H9 (cell line): ENCODE measurements at regions not wholly inside any gene's neighbourhood (a gene's known extent, or its start where the extent isn't known, plus 50 kb on each side); places are given as distances from the start of the nearest gene placed in this dataset.

Experiments used
- DNase-seq: peaks from one replicate; pipeline ENCODE4 v3.0.0-alpha.2; 2017
- H2AFZ ChIP-seq: one replicate; pipeline ENCODE4 v1.6.1; 2013; ENCODE audit warnings: mild to moderate bottlenecking, low read length, control low read depth, moderate library complexity
- H2AK5ac ChIP-seq: 2 replicates; pipeline ENCODE4 v1.6.1; 2013; ENCODE audit warnings: low read length, control low read depth, mixed read lengths; ENCODE audit not compliant: insufficient read length
- H2BK120ac ChIP-seq: one replicate; pipeline ENCODE4 v1.6.1; 2013; ENCODE audit warnings: low read depth, mild to moderate bottlenecking, low read length, control low read depth, inconsistent platforms; ENCODE audit not compliant: poor library complexity, severe bottlenecking
- H2BK12ac ChIP-seq: 2 replicates; pipeline ENCODE4 v1.6.1; 2013; ENCODE audit warnings: low read length, control low read depth, mixed read lengths, low read depth; ENCODE audit not compliant: insufficient read length
- H2BK15ac ChIP-seq: 2 replicates; pipeline ENCODE4 v1.6.1; 2013; ENCODE audit warnings: low read depth, low read length, control low read depth
- H2BK20ac ChIP-seq: one replicate; pipeline ENCODE4 v1.6.1; 2013; ENCODE audit warnings: low read depth, mild to moderate bottlenecking, low read length, control low read depth, inconsistent platforms; ENCODE audit not compliant: poor library complexity, severe bottlenecking
- H2BK5ac ChIP-seq: 2 replicates; pipeline ENCODE4 v1.6.1; 2013; ENCODE audit warnings: low read length, control low read depth, mixed read lengths; ENCODE audit not compliant: insufficient read length
- H3K14ac ChIP-seq: 2 replicates; pipeline ENCODE4 v1.6.1; 2013; ENCODE audit warnings: low read length, control low read depth; ENCODE audit not compliant: insufficient read depth
- H3K18ac ChIP-seq: 2 replicates; pipeline ENCODE4 v1.6.1; 2013; ENCODE audit warnings: low read depth, mild to moderate bottlenecking, mixed read lengths, low read length, control low read depth; ENCODE audit not compliant: insufficient read length
- H3K23ac ChIP-seq: 2 replicates; pipeline ENCODE4 v1.6.1; 2013; ENCODE audit warnings: low read length, control low read depth, mixed read lengths, low read depth; ENCODE audit not compliant: insufficient read length
- H3K23me2 ChIP-seq: 2 replicates; pipeline ENCODE4 v1.6.1; 2013; ENCODE audit warnings: low read depth, mild to moderate bottlenecking, mixed read lengths, low read length, control low read depth; ENCODE audit not compliant: insufficient read length, poor library complexity, severe bottlenecking
- H3K27ac ChIP-seq: 2 replicates; pipeline ENCODE4 v1.5.1; 2013; ENCODE audit warnings: low read length, control low read depth, mixed read lengths, low read depth; ENCODE audit not compliant: insufficient read length
- H3K27me3 ChIP-seq: 2 replicates; pipeline ENCODE4 v1.6.1; 2013; ENCODE audit warnings: low read length, control low read depth, inconsistent platforms; ENCODE audit not compliant: insufficient read depth
- H3K4ac ChIP-seq: 2 replicates; pipeline ENCODE4 v1.6.1; 2013; ENCODE audit warnings: low read depth, mild to moderate bottlenecking, control low read depth, inconsistent platforms, low read length, moderate library complexity
- H3K4me1 ChIP-seq: 2 replicates; pipeline ENCODE4 v1.6.1; 2013; ENCODE audit warnings: low read length, control low read depth, inconsistent platforms; ENCODE audit not compliant: insufficient read depth
- H3K4me2 ChIP-seq: 2 replicates; pipeline ENCODE4 v1.6.1; 2013; ENCODE audit warnings: low read length, control low read depth, mixed read lengths; ENCODE audit not compliant: insufficient read length, insufficient read depth
- H3K56ac ChIP-seq: 2 replicates; pipeline ENCODE4 v1.6.1; 2013; ENCODE audit warnings: low read depth, mild to moderate bottlenecking, mixed read lengths, low read length, control low read depth; ENCODE audit not compliant: insufficient read length
- H3K79me1 ChIP-seq: 2 replicates; pipeline ENCODE4 v1.6.1; 2013; ENCODE audit warnings: low read depth, mild to moderate bottlenecking, moderate library complexity, low read length, control low read depth, inconsistent platforms; ENCODE audit not compliant: insufficient read depth, poor library complexity, severe bottlenecking
- H3K79me2 ChIP-seq: 2 replicates; pipeline ENCODE4 v1.6.1; 2013; ENCODE audit warnings: low read length, control low read depth, inconsistent platforms; ENCODE audit not compliant: insufficient read depth
- H3K9ac ChIP-seq: 2 replicates; pipeline ENCODE4 v1.6.1; 2013; ENCODE audit warnings: low read length, control low read depth, mixed read lengths; ENCODE audit not compliant: insufficient read length; ENCODE audit errors: extremely low read depth
- H3K9me3 ChIP-seq: one replicate; pipeline ENCODE4 v1.6.1; 2013; ENCODE audit warnings: low read depth, low read length, inconsistent platforms; ENCODE audit not compliant: control insufficient read depth
- H3T11ph ChIP-seq: one replicate; pipeline ENCODE4 v1.6.1; 2013; ENCODE audit warnings: mild to moderate bottlenecking, low read length, control low read depth, inconsistent platforms
- H4K20me1 ChIP-seq: one replicate; pipeline ENCODE4 v1.6.1; 2013; ENCODE audit not compliant: control insufficient read depth, insufficient read length, insufficient read depth
- H4K5ac ChIP-seq: 2 replicates; pipeline ENCODE4 v1.6.1; 2013; ENCODE audit warnings: low read depth, mild to moderate bottlenecking, mixed read lengths, low read length, control low read depth; ENCODE audit not compliant: insufficient read length
- H4K8ac ChIP-seq: replicated peaks from 2 replicates; pipeline ENCODE4 v1.6.1; 2013; ENCODE audit warnings: low read length, control low read depth, mixed read lengths, low read depth; ENCODE audit not compliant: insufficient read length
- H4K91ac ChIP-seq: 2 replicates; pipeline ENCODE4 v1.6.1; 2013; ENCODE audit warnings: low read depth, mild to moderate bottlenecking, moderate library complexity, mixed read lengths, low read length, control low read depth; ENCODE audit not compliant: insufficient read length
- H3K27ac Mint-ChIP-seq, 3 experiments: 2 replicates in 2 of 3; 3 replicates in 1 of 3; pipeline ENCODE4 v1.8.0; 2020 to 2021; ENCODE audit warnings: mixed read lengths in 3 of 3, mild to moderate bottlenecking in 1 of 3, moderate library complexity in 1 of 3
- H3K27me3 Mint-ChIP-seq: 2 replicates; pipeline ENCODE4 v1.8.0; 2021; ENCODE audit warnings: low read depth, mild to moderate bottlenecking, moderate library complexity, mixed read lengths
- H3K36me3 Mint-ChIP-seq, 3 experiments: 2 replicates in 2 of 3; 3 replicates in 1 of 3; pipeline ENCODE4 v1.8.0; 2020 to 2021; ENCODE audit warnings: low read depth in 3 of 3, mixed read lengths in 3 of 3; ENCODE audit not compliant: insufficient read depth in 1 of 3
- H3K4me1 Mint-ChIP-seq, 2 experiments: 2 replicates each; pipeline ENCODE4 v1.8.0; 2020; ENCODE audit warnings: mixed read lengths in 2 of 2
- H3K4me3 Mint-ChIP-seq, 2 experiments: 2 replicates in 1 of 2; 3 replicates in 1 of 2; pipeline ENCODE4 v1.8.0; 2020 to 2021; ENCODE audit warnings: mild to moderate bottlenecking in 2 of 2, mixed read lengths in 2 of 2, moderate library complexity in 1 of 2
- H3K9me3 Mint-ChIP-seq, 2 experiments: 2 replicates in 1 of 2; 3 replicates in 1 of 2; pipeline ENCODE4 v1.8.0; 2020; ENCODE audit warnings: mild to moderate bottlenecking in 2 of 2, mixed read lengths in 2 of 2, moderate library complexity in 1 of 2
- WGBS: extraction: QIAGEN DNeasy Blood & Tissue Kit; methylation state at CpG from one replicate; pipeline ENCODE4 v1.1.7; 2013; ENCODE audit warnings: missing lambda C conversion rate, low lambda C conversion rate, mixed read lengths; ENCODE audit not compliant: insufficient read length; ENCODE audit errors: extremely low coverage; 5-methylcytosine and 5-hydroxymethylcytosine counted together
- TF ChIP-seq, protein P1 (sequence below): fragments of 200-600 bp; sonication (generic); conservative IDR thresholded peaks from 3 replicates; pipeline ENCODE4 v1.8.0; 2021; ENCODE audit warnings: antibody characterized with exemption, mild to moderate bottlenecking

DNA sequence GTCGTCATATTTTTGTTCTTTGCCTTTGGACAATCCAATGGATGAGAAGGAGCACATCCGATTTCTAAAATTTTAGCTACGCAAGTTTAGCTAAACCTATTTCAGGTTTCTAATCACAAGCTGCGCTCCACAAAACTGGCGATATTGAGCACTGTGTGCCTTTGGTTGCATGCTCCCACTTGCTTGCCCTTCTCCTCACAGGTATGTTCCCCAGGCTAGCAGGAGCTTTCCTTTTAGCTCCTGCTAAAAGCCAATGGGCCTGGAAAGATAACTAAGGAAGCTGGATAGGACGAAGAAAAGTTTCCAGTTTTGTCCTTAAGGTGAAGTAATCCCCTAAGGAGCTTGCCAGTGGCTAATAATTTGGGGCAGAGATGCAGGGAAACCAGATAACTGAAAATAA lies 975.2 kb downstream of the FSTL5 start:
- Mint-ChIP-seq H3K4me3 (no peak overlapping the region), H3K36me3 (no peaks in the 10 kb centered on the region), H3K4me1 (peaks cover 30 to 32% of the 10 kb centered on the region in 2 experiments), H3K9me3 (no peaks in the 10 kb centered on the region), H3K27ac (peak overlapping the region; percentile 51 to 74 (median 59); a peak in 2 of 7 replicates), H3K27me3 (no peaks in the 10 kb centered on the region)
- TF ChIP-seq, protein P1, sequence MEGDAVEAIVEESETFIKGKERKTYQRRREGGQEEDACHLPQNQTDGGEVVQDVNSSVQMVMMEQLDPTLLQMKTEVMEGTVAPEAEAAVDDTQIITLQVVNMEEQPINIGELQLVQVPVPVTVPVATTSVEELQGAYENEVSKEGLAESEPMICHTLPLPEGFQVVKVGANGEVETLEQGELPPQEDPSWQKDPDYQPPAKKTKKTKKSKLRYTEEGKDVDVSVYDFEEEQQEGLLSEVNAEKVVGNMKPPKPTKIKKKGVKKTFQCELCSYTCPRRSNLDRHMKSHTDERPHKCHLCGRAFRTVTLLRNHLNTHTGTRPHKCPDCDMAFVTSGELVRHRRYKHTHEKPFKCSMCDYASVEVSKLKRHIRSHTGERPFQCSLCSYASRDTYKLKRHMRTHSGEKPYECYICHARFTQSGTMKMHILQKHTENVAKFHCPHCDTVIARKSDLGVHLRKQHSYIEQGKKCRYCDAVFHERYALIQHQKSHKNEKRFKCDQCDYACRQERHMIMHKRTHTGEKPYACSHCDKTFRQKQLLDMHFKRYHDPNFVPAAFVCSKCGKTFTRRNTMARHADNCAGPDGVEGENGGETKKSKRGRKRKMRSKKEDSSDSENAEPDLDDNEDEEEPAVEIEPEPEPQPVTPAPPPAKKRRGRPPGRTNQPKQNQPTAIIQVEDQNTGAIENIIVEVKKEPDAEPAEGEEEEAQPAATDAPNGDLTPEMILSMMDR = no peak
- no peak overlapping the region for H4K8ac ChIP-seq
- no peak overlapping the region for H3K4me2 ChIP-seq
- H3K56ac ChIP-seq = no peak overlapping the region
- no peak overlapping the region for H3K14ac ChIP-seq
- H3K79me2 ChIP-seq = no peaks in the 10 kb centered on the region
- H4K91ac ChIP-seq = no peak overlapping the region
- H3K79me1 ChIP-seq = no peaks in the 10 kb centered on the region
- no peak for DNase-seq
- H3K4me1 ChIP-seq = peaks cover 9% of the 10 kb centered on the region; the same call in 1 of the 2 replicates
- H3K27me3 ChIP-seq = no peaks in the 10 kb centered on the region
- no peak overlapping the region for H4K5ac ChIP-seq
- no peak overlapping the region for H2AK5ac ChIP-seq
- H3K18ac ChIP-seq = no peak overlapping the region
- H3K23me2 ChIP-seq = no peaks in the 10 kb centered on the region
- no peak overlapping the region for H2BK120ac ChIP-seq
- H2BK20ac ChIP-seq = no peak overlapping the region
- WGBS = no CpG with 5 or more reads among the region's 6 CpGs
- H3K9ac ChIP-seq = no peak overlapping the region
- no peak overlapping the region for H2BK12ac ChIP-seq
- no peak overlapping the region for H2AFZ ChIP-seq
- no peaks in the 10 kb centered on the region for H4K20me1 ChIP-seq
- H2BK5ac ChIP-seq = no peak overlapping the region
- no peaks in the 10 kb centered on the region for H3K9me3 ChIP-seq
- H3K4ac ChIP-seq = no peak overlapping the region
- no peak overlapping the region for H3K23ac ChIP-seq
- no peak overlapping the region for H3T11ph ChIP-seq
- no peak overlapping the region for H3K27ac ChIP-seq
- no peak overlapping the region for H2BK15ac ChIP-seq
